Mesenchymal stem cell (in vitro differentiated cells and primary cell): ENCODE measurements at regions not wholly inside any gene's neighbourhood (a gene's known extent, or its start where the extent isn't known, plus 50 kb on each side); places are given as distances from the start of the nearest gene placed in this dataset.
"Not testable (repeated sequence)": the region's sequence is repeated elsewhere in the genome, so short reads cannot be mapped to it uniquely, and the experiment has no call there.

Experiments used
- DNase-seq: peaks from one replicate; pipeline ENCODE4 v3.0.0-alpha.2; 2013
- H2AFZ ChIP-seq: one replicate; pipeline ENCODE4 v1.6.1; 2013; ENCODE audit warnings: low read depth, mild to moderate bottlenecking, control low read depth, inconsistent platforms, low read length, moderate library complexity
- H2AK5ac ChIP-seq: 2 replicates; pipeline ENCODE4 v1.6.1; 2013; ENCODE audit warnings: low read length, moderate library complexity, mild to moderate bottlenecking, inconsistent platforms; ENCODE audit not compliant: severe bottlenecking
- H2BK120ac ChIP-seq: one replicate; pipeline ENCODE4 v1.6.1; 2013; ENCODE audit warnings: low read depth, mild to moderate bottlenecking, inconsistent platforms, low read length, moderate library complexity
- H2BK12ac ChIP-seq, 2 experiments: one replicate each; pipeline ENCODE4 v1.6.1; 2013; ENCODE audit warnings: inconsistent platforms in 2 of 2, low read length in 2 of 2, mild to moderate bottlenecking in 2 of 2, moderate library complexity in 2 of 2, control low read depth in 1 of 2
- H2BK15ac ChIP-seq: one replicate; pipeline ENCODE4 v1.6.1; 2013; ENCODE audit warnings: mild to moderate bottlenecking, low read depth, inconsistent platforms; ENCODE audit not compliant: poor library complexity, severe bottlenecking
- H2BK5ac ChIP-seq: 2 replicates; pipeline ENCODE4 v1.6.1; 2013; ENCODE audit warnings: low read depth, mild to moderate bottlenecking, low read length, control low read depth, inconsistent platforms; ENCODE audit not compliant: poor library complexity, severe bottlenecking
- H3K14ac ChIP-seq, 2 experiments: one replicate each; pipeline ENCODE4 v1.6.1; 2013; ENCODE audit warnings: inconsistent platforms in 2 of 2, low read length in 2 of 2, control low read depth in 1 of 2, mild to moderate bottlenecking in 1 of 2, moderate library complexity in 1 of 2
- H3K18ac ChIP-seq, 2 experiments: one replicate each; pipeline ENCODE4 v1.6.1; 2013; ENCODE audit warnings: inconsistent platforms in 2 of 2, low read length in 2 of 2, control low read depth in 1 of 2, low read depth in 1 of 2, mild to moderate bottlenecking in 1 of 2
- H3K23ac ChIP-seq, 2 experiments: one replicate each; pipeline ENCODE4 v1.6.1; 2013; ENCODE audit warnings: inconsistent platforms in 2 of 2, low read length in 2 of 2, mild to moderate bottlenecking in 2 of 2, moderate library complexity in 2 of 2, control low read depth in 1 of 2
- H3K27ac ChIP-seq: 2 replicates; pipeline ENCODE4 v1.5.1; 2013; ENCODE audit warnings: mild to moderate bottlenecking, moderate library complexity, low read length, control low read depth, inconsistent platforms; ENCODE audit not compliant: poor library complexity, severe bottlenecking
- H3K27me3 ChIP-seq, 2 experiments: 2 replicates each; pipeline versions ENCODE4 v1.6.1 to v1.7.0; 2013; ENCODE audit warnings: low read length in 2 of 2, mild to moderate bottlenecking in 2 of 2, moderate library complexity in 2 of 2, control low read depth in 1 of 2, inconsistent platforms in 1 of 2; ENCODE audit not compliant: control insufficient read depth in 1 of 2, insufficient read depth in 1 of 2
- H3K36me3 ChIP-seq, 2 experiments: 2 replicates each; pipeline versions ENCODE4 v1.6.1 to v1.7.0; 2013; ENCODE audit warnings: low read length in 2 of 2, control low read depth in 1 of 2, inconsistent platforms in 1 of 2, low read depth in 1 of 2, mild to moderate bottlenecking in 1 of 2; ENCODE audit not compliant: insufficient read depth in 2 of 2, control insufficient read depth in 1 of 2
- H3K4ac ChIP-seq, 2 experiments: one replicate each; pipeline ENCODE4 v1.6.1; 2013; ENCODE audit warnings: inconsistent platforms in 2 of 2, low read length in 2 of 2, mild to moderate bottlenecking in 2 of 2, moderate library complexity in 2 of 2, control low read depth in 1 of 2, low read depth in 1 of 2
- H3K4me1 ChIP-seq: 2 replicates; pipeline ENCODE4 v1.6.1; 2013; ENCODE audit warnings: low read depth, low read length, control low read depth; ENCODE audit not compliant: control insufficient read depth, insufficient read depth
- H3K4me2 ChIP-seq: 2 replicates; pipeline ENCODE4 v1.6.1; 2013; ENCODE audit warnings: low read length, mild to moderate bottlenecking, inconsistent platforms; ENCODE audit not compliant: poor library complexity, severe bottlenecking
- H3K4me3 ChIP-seq, 2 experiments: 2 replicates each; pipeline versions ENCODE4 v1.5.1 to v1.7.0; 2013; ENCODE audit warnings: low read length in 2 of 2, mild to moderate bottlenecking in 2 of 2, control low read depth in 1 of 2, low read depth in 1 of 2; ENCODE audit not compliant: insufficient read depth in 1 of 2
- H3K79me1 ChIP-seq: replicated peaks from 2 replicates; pipeline ENCODE4 v1.6.1; 2013; ENCODE audit warnings: mild to moderate bottlenecking, control low read depth, low read length, inconsistent platforms; ENCODE audit not compliant: poor library complexity, severe bottlenecking
- H3K9ac ChIP-seq: 2 replicates; pipeline ENCODE4 v1.7.0; 2013; ENCODE audit warnings: mild to moderate bottlenecking, low read length, moderate library complexity
- H3K9me3 ChIP-seq: 2 replicates; pipeline ENCODE4 v1.7.0; 2013; ENCODE audit warnings: mild to moderate bottlenecking, low read length; ENCODE audit not compliant: control insufficient read depth
- H4K8ac ChIP-seq: one replicate; pipeline ENCODE4 v1.6.1; 2013; ENCODE audit warnings: inconsistent platforms, mild to moderate bottlenecking, low read length, moderate library complexity
- H4K91ac ChIP-seq: one replicate; pipeline ENCODE4 v1.6.1; 2013; ENCODE audit warnings: mild to moderate bottlenecking, low read length, inconsistent platforms
- WGBS: methylation state at CpG from one replicate; pipeline ENCODE4 v1.1.7; 2013; ENCODE audit warnings: mixed read lengths; 5-methylcytosine and 5-hydroxymethylcytosine counted together

DNA sequence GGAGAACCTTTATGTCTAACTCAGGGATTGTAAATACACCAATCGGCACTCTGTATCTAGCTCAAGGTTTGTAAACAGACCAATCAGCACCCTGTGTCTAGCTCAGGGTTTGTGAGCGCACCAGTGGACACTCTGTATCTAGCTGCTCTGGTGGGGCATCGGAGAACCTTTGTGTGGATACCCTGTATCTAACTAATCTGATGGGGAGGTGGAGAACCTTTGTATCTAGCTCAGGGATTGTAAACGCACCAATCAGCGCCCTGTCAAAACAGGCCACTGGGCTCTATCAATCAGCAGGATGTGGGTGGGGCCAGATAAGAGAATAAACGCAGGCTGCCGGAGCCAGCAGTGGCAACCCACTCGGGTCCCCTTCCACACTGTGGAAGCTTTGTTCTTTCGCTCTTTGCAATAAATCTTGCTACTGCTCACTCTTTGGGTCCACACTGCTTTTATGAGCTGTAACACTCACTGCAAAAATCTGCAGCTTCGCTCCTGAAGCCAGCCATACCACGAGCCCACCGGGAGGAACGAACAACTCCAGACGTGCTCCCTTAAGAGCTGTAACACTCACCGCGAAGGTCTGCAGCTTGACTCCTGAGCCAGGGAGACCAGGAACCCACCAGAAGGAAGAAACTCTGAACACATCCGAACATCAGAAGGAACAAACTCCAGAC is 1673.2 kb upstream of the B3GALT2 start:
- not testable (repeated sequence) for H2BK120ac ChIP-seq, H4K8ac ChIP-seq, H3K18ac ChIP-seq, H2AFZ ChIP-seq, H3K9me3 ChIP-seq, H2BK5ac ChIP-seq, H3K23ac ChIP-seq, H2AK5ac ChIP-seq, H3K4me3 ChIP-seq, H3K4me2 ChIP-seq, H2BK12ac ChIP-seq, H3K4me1 ChIP-seq, H4K91ac ChIP-seq, H3K14ac ChIP-seq, H3K27ac ChIP-seq, H3K9ac ChIP-seq, H3K79me1 ChIP-seq, H2BK15ac ChIP-seq, DNase-seq, H3K27me3 ChIP-seq, H3K4ac ChIP-seq, H3K36me3 ChIP-seq
- WGBS = 83% methylated on average over 16 of the region's 17 CpGs

DNA sequence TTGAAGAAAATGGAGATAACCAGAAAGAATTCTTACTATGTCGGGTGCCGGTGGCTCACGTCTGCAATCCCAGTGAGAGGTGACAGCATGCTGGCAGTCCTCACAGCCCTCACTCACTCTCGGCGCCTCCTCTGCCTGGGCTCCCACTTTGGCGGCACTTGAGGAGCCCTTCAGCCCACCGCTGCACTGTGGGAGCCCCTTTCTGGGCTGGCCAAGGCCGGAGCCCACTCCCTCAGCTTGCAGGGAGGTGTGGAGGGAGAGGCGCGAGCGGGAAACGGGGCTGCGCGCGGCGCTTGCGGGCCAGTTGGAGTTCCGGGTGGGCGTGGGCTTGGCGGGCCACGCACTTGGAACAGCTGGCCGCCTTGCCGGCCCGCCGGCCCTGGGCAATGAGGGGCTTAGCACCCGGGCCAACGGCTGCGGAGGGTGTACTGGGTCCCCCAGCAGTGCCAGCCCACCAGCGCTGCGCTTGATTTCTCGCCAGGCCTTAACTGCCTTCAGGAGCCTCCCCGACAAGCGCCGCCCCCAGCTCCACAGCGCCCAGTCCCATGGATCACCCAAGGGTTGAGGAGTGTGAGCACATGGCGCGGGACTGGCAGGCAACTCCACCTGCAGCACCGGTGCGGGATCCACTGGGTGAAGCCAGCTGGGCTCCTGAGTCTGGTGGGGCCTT is 1672.5 kb upstream of the B3GALT2 start:
- not testable (repeated sequence) for H4K8ac ChIP-seq, H3K23ac ChIP-seq, H3K4me3 ChIP-seq, H3K27ac ChIP-seq, H3K36me3 ChIP-seq, H4K91ac ChIP-seq, H3K14ac ChIP-seq, H3K18ac ChIP-seq, H3K4ac ChIP-seq, H3K4me2 ChIP-seq, DNase-seq, H3K27me3 ChIP-seq, H2BK120ac ChIP-seq, H2BK12ac ChIP-seq, H3K9me3 ChIP-seq, H3K79me1 ChIP-seq, H2AK5ac ChIP-seq, H2AFZ ChIP-seq, H2BK15ac ChIP-seq, H2BK5ac ChIP-seq, H3K4me1 ChIP-seq, H3K9ac ChIP-seq
- WGBS = 95% methylated on average over 37 of the region's 39 CpGs

DNA sequence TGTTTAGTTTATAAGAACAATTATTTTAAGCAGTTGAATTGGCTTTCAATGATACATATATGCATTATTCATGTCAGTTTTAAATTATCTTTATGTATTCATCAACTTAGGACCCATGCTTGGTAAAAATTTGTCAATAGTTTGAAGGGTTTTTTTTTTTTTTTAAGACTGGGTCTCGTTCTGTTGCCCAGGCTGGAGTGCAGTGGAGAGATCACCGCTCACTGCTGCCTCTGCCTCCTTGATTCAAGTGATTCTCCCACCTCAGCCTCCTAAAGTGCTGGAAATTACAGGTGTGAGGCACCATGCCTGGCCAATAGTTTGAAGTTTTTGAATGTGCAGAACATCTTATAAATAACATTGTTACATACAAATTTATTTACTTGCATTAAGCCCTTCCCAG is 1671.0 kb upstream of the B3GALT2 start:
- no peak overlapping the region for H3K4ac ChIP-seq
- no peak overlapping the region for H2AFZ ChIP-seq
- no peak overlapping the region for H2BK15ac ChIP-seq
- no peak overlapping the region for H2BK12ac ChIP-seq
- no peak overlapping the region for H3K4me2 ChIP-seq
- H3K36me3 ChIP-seq = no peaks in the 10 kb centered on the region
- H3K14ac ChIP-seq = no peak overlapping the region
- no peak overlapping the region for H3K27ac ChIP-seq
- H3K27me3 ChIP-seq = no peaks in the 10 kb centered on the region
- no peak overlapping the region for H3K4me3 ChIP-seq
- no peak overlapping the region for H4K91ac ChIP-seq
- no peak overlapping the region for H2AK5ac ChIP-seq
- no peak overlapping the region for H3K23ac ChIP-seq
- DNase-seq = no peak
- H3K9ac ChIP-seq = no peak overlapping the region
- H4K8ac ChIP-seq = no peak overlapping the region
- no peak overlapping the region for H2BK5ac ChIP-seq
- no peak overlapping the region for H2BK120ac ChIP-seq
- H3K79me1 ChIP-seq = no peaks in the 10 kb centered on the region
- no peak overlapping the region for H3K18ac ChIP-seq
- no peaks in the 10 kb centered on the region for H3K4me1 ChIP-seq
- WGBS = no CpG with 5 or more reads among the region's 2 CpGs
- peaks cover 5% of the 10 kb centered on the region for H3K9me3 ChIP-seq

DNA sequence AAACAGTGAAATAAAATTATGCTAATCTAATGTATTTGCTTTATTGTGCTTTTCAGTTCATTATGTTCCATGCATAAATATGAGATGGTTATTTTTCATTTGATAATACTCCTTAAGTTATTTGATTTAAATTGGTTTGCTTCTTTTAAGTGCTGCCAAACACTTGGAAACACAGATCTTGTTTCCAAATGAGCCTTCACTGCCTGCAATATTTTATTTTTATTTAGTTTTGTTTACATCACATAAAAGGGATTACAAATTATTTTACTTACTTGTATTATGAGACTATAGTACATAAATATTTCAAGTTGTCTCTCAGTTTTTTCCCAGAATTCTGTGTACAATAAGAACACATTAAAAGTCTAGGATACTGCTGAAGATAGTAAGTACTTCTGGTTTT is 1662.4 kb upstream of the B3GALT2 start:
- Histone ChIP-seq H2BK5ac (no peak overlapping the region), H3K23ac (no peak overlapping the region), H3K36me3 (no peaks in the 10 kb centered on the region), H2BK15ac (no peak overlapping the region), H2AK5ac (no peak overlapping the region), H2BK12ac (no peak overlapping the region), H3K79me1 (no peaks in the 10 kb centered on the region), H2BK120ac (no peak overlapping the region), H3K27me3 (no peaks in the 10 kb centered on the region), H4K8ac (no peak overlapping the region), H2AFZ (no peak overlapping the region), H3K9ac (no peak overlapping the region), H3K14ac (no peak overlapping the region), H3K4me3 (no peak overlapping the region), H3K18ac (no peak overlapping the region), H3K27ac (no peak overlapping the region), H4K91ac (no peak overlapping the region), H3K9me3 (no peaks in the 10 kb centered on the region), H3K4me2 (no peak overlapping the region), H3K4ac (no peak overlapping the region), H3K4me1 (no peaks in the 10 kb centered on the region)
- DNase-seq = no peak
